ENCODE measurements at regions not wholly inside any gene's neighbourhood (a gene's known extent, or its start where the extent isn't known, plus 50 kb on each side); places are given as distances from the start of the nearest gene placed in this dataset.

GRCh38 chr15:87433871-87434270 lies 822.7 kb downstream of the NTRK3 start:
- H3K27me3 ChIP-seq, result no peaks in the 10 kb centered on the region
- no peaks in the 10 kb centered on the region for H3K36me3 ChIP-seq
- H3K4me1 ChIP-seq, result peaks cover 0 to 8% of the 10 kb centered on the region in 2 donors
- no peak overlapping the region for H3K27ac ChIP-seq
- intact Hi-C loops (cut with DNase I; ENCODE audit: low total_unique reads), result no loop called here
- DNase-seq (no peak), ATAC-seq (no peak)
- TF ChIP-seq CTCF (IDR thresholded peaks at IDR 0.05 in 4 of 5, conservative IDR thresholded peaks at IDR 0.05 in 1 of 5) (no peak), POLR2A (IDR thresholded peaks at IDR 0.05) (no peak)
- no peak overlapping the region for H3K4me3 ChIP-seq
- H3K9me3 ChIP-seq, result no peaks in the 10 kb centered on the region
- in situ Hi-C loops (cut with MboI; ENCODE audit: low sequenced_read_pairs in 4 of 4), result loop anchor here in 1 of 4 donors (25.0 kb wide), 1 partner anchor 103 kb away; no protein-coding TSS in a partner anchor

DNA sequence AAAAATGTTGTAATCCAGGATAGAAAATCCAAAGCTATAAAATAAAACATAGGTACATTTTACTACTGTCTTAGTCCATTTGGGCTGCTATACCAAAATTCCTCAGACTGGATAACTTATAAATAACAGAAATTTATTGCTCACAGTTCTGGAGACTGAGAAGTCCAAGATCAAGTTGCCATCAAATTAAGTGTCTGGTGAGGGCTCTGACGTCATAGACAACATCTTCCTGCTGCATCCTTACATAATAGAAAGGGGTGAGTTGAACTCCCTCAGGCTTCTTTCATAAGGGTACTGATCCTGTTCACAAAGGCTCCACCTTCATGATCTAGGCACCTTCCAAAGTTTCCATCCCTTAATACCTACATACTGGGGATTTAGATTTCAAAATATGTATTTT lies 826.8 kb downstream of the NTRK3 start:
- Histone ChIP-seq H3K4me1 (no peaks in the 10 kb centered on the region), H3K9me3 (no peaks in the 10 kb centered on the region), H3K27ac (no peak overlapping the region), H3K4me3 (no peak overlapping the region), H3K27me3 (no peaks in the 10 kb centered on the region), H3K36me3 (no peaks in the 10 kb centered on the region)
- intact Hi-C loops (cut with DNase I; ENCODE audit: low total_unique reads) (no loop called here), in situ Hi-C loops (cut with MboI; ENCODE audit: low sequenced_read_pairs in 4 of 4) (loop anchor here in 1 of 4 donors (25.0 kb wide), 1 partner anchor 108 kb away; no protein-coding TSS in a partner anchor)
- DNase-seq (no peak), ATAC-seq (no peak)
- TF ChIP-seq POLR2A (IDR thresholded peaks at IDR 0.05), result no peak
- TF ChIP-seq CTCF (IDR thresholded peaks at IDR 0.05 in 4 of 5, conservative IDR thresholded peaks at IDR 0.05 in 1 of 5), result no peak

GRCh38 chr15:87420017-87420416 lies 836.5 kb downstream of the NTRK3 start:
- H3K27me3 ChIP-seq, result no peaks in the 10 kb centered on the region
- intact Hi-C loops (cut with DNase I; ENCODE audit: low total_unique reads) (no loop called here), in situ Hi-C loops (cut with MboI; ENCODE audit: low sequenced_read_pairs in 4 of 4) (no loop called here)
- no peaks in the 10 kb centered on the region for H3K36me3 ChIP-seq
- no peaks in the 10 kb centered on the region for H3K9me3 ChIP-seq
- H3K4me3 ChIP-seq, result no peak overlapping the region
- ATAC-seq (no peak), DNase-seq (no peak)
- no peaks in the 10 kb centered on the region for H3K4me1 ChIP-seq
- no peak for TF ChIP-seq CTCF (IDR thresholded peaks at IDR 0.05 in 4 of 5, conservative IDR thresholded peaks at IDR 0.05 in 1 of 5)
- no peak for TF ChIP-seq POLR2A (IDR thresholded peaks at IDR 0.05)
- no peak overlapping the region for H3K27ac ChIP-seq

- TF ChIP-seq CTCF (IDR thresholded peaks at IDR 0.05 in 4 of 5, conservative IDR thresholded peaks at IDR 0.05 in 1 of 5) (no peak), POLR2A (IDR thresholded peaks at IDR 0.05) (no peak)
- no peak overlapping the region for H3K27ac ChIP-seq
- no peak for ATAC-seq
- H3K27me3 ChIP-seq, result no peaks in the 10 kb centered on the region
- H3K36me3 ChIP-seq, result no peaks in the 10 kb centered on the region
- no peaks in the 10 kb centered on the region for H3K4me1 ChIP-seq
- in situ Hi-C loops (cut with MboI; ENCODE audit: low sequenced_read_pairs in 4 of 4) (no loop called here), intact Hi-C loops (cut with DNase I; ENCODE audit: low total_unique reads) (no loop called here)
- no peaks in the 10 kb centered on the region for H3K9me3 ChIP-seq
- no peak for DNase-seq
- H3K4me3 ChIP-seq, result no peak overlapping the region
These were observed 837.2 kb downstream of the NTRK3 start for GRCh38 chr15:87419344-87419743.

DNA sequence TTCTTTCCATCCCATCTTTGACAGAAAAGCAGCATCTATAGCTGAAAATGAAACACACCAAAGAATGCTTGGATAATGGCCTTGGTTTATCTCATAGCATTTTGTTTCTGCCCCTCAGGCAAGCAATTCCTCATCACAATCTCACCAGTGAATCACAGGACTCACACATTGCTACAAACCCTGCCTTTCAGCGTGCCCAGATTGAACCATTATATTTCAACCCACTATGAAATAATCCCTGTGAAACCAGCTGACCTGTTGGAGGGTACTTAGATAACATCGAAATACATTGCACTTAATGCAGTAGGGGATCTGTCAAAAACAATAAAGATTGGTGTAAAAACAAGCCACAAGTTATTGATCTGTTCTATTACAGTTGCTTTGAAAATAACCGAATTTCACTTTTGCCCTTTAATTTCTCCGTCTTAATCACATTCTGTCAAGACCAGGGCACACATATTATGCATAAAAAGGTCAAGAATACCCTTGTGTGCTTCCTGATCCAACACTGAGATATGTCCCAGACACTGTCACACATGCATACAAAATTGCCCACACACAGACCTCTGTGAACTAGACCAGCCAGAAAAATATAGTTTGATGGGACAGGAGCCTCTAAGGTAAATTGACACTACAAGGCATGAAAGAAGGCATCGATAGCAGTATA lies 839.8 kb downstream of the NTRK3 start:
- H3K27me3 ChIP-seq, result no peaks in the 10 kb centered on the region
- no peak overlapping the region for H3K27ac ChIP-seq
- no peaks in the 10 kb centered on the region for H3K36me3 ChIP-seq
- no peak overlapping the region for H3K4me3 ChIP-seq
- ATAC-seq (no peak), DNase-seq (no peak)
- TF ChIP-seq POLR2A (IDR thresholded peaks at IDR 0.05), result no peak
- no peaks in the 10 kb centered on the region for H3K4me1 ChIP-seq
- H3K9me3 ChIP-seq, result no peaks in the 10 kb centered on the region
- intact Hi-C loops (cut with DNase I; ENCODE audit: low total_unique reads), result no loop called here
- in situ Hi-C loops (cut with MboI; ENCODE audit: low sequenced_read_pairs in 4 of 4), result no loop called here
